Testis (tissue), 2 donors: ENCODE measurements at regions not wholly inside any gene's neighbourhood (a gene's known extent, or its start where the extent isn't known, plus 50 kb on each side); places are given as distances from the start of the nearest gene placed in this dataset.

Experiments used
- DNase-seq: peaks from one replicate; pipeline ENCODE4 v3.0.0-alpha.2; 2019
- H3K27ac ChIP-seq, 2 donors: fragments of 200-600 bp; sonication (generic); one replicate each; pipeline ENCODE4 v1.5.1; 2019
- H3K27me3 ChIP-seq: fragments of 200-600 bp; sonication (generic); one replicate; pipeline ENCODE4 v1.5.1; 2019
- H3K36me3 ChIP-seq: fragments of 200-600 bp; sonication (generic); one replicate; pipeline ENCODE4 v1.5.1; 2017; ENCODE audit warnings: low read depth; ENCODE audit errors: missing control alignments
- H3K4me1 ChIP-seq: fragments of 200-600 bp; sonication (generic); one replicate; pipeline ENCODE4 v1.5.1; 2019
- H3K4me3 ChIP-seq, 2 donors: fragments of 200-600 bp; sonication (generic); one replicate each; pipeline ENCODE4 v1.5.1; 2017 to 2019
- H3K9me3 ChIP-seq: fragments of 200-600 bp; sonication (generic); one replicate; pipeline ENCODE4 v1.5.1; 2017
- CTCF ChIP-seq, 3 experiments: fragments of 450-650 bp in 2 of 3; fragments of 200-600 bp in 1 of 3; sonication (generic) in 1 of 3; IDR thresholded peaks; one replicate each; pipeline ENCODE4 v1.5.1; 2016 to 2019; ENCODE audit warnings: antibody characterized with exemption in 3 of 3, mild to moderate bottlenecking in 2 of 3, moderate library complexity in 1 of 3
- POLR2A ChIP-seq: fragments of 450-650 bp; IDR thresholded peaks from one replicate; pipeline ENCODE4 v1.6.1; 2017; ENCODE audit warnings: antibody characterized with exemption, mild to moderate bottlenecking, moderate library complexity
- WGBS, 2 donors: methylation state at CpG; one replicate each; pipeline ENCODE4 v1.1.5; 2018; 5-methylcytosine and 5-hydroxymethylcytosine counted together
- intact Hi-C: fragments of 100-400 bp; cut with DNase I; formaldehyde crosslinking; loops from one replicate; pipeline ENCODE4 v1.15.1; 2023; ENCODE audit warnings: low total_unique reads

DNA sequence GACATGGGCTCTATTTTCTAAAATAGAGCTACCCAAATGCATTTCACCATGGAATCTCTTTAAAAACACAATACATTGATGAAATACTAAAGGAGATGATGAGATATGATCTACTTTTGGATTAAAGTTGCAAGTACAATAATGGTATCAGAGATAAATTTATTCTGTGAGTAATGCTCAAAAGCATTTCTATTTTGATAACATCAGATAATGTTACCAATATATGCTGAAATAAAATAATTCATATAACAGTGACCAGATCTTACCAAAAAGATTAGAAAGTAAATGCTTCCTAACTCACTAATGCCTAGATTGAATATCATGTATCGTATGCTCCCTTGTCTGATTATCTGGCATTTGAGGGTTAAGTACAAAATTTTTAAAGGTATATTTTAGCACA is 761.8 kb upstream of the ZNF608 start:
- Histone ChIP-seq H3K27me3 (no peaks in the 10 kb centered on the region), H3K4me1 (no peaks in the 10 kb centered on the region), H3K9me3 (no peaks in the 10 kb centered on the region), H3K27ac (no peak overlapping the region), H3K4me3 (no peak overlapping the region), H3K36me3 (no peaks in the 10 kb centered on the region)
- intact Hi-C loops, result no loop called here
- DNase-seq, result no peak
- TF ChIP-seq POLR2A, result no peak
- TF ChIP-seq CTCF (IDR thresholded peaks at IDR 0.05), result no peak
- 93 to 100% methylated on average over 1 of the region's 1 CpG for WGBS, 2 donors

DNA sequence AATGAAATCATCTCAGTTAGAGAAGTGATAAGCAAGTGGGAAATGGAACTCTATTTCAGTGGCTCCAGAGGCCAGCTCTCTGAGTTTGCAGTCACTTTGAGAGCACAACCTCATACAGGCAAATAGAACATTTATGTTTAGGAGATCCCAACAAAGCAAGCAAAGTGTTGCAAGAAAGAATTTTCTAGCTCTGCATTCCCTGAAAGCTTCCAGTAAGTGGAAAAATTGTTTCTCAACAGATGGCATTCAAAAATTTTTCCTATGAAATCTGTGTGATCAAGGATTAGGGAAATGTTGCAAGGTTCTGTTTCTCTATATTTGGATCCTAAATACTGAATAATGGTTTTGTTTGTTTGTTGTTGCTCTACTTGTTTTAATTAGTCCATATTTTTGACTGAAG is 764.2 kb upstream of the ZNF608 start:
- Histone ChIP-seq H3K27ac (no peak overlapping the region), H3K4me1 (no peaks in the 10 kb centered on the region), H3K4me3 (no peak overlapping the region), H3K36me3 (no peaks in the 10 kb centered on the region), H3K9me3 (no peaks in the 10 kb centered on the region), H3K27me3 (no peaks in the 10 kb centered on the region)
- no peak for DNase-seq
- intact Hi-C loops, result no loop called here
- TF ChIP-seq CTCF (IDR thresholded peaks at IDR 0.05) (no peak), POLR2A (no peak)

DNA sequence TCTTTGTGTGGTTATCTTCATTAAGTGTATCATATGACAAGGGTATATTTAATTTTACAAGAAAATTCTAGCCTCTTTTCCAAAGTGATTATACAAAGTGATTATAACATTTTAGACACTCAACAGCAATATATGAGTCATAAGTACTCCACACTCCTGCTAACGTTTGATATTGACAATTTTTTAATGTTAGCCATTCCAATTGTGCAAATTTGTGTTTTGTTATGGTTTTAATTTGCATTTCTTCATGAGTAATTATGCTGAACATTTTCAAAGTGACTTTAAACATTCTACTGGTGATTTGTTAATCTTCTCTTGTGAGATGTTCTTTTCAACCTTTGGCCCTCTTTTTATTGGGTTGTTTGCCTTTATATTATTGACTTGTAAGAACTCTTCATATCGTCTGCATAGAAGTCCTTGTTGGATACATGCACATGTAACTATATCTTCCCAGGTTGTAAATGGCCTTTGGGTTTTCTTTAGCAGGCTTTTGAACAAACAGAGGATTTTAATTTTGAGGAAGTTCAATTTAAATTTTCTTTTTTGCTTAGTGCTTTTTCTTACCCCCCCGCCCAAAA is 771.6 kb upstream of the ZNF608 start:
- DNase-seq, result no peak
- Histone ChIP-seq H3K4me1 (no peaks in the 10 kb centered on the region), H3K9me3 (no peaks in the 10 kb centered on the region), H3K27me3 (no peaks in the 10 kb centered on the region), H3K27ac (no peak overlapping the region), H3K36me3 (no peaks in the 10 kb centered on the region), H3K4me3 (no peak overlapping the region)
- no peak for TF ChIP-seq CTCF (IDR thresholded peaks at IDR 0.05)
- TF ChIP-seq POLR2A, result no peak
- intact Hi-C loops, result no loop called here
- WGBS, 2 donors, result 71 to 92% methylated on average over 3 of the region's 3 CpGs

GRCh38 chr5:125521289-125521688 is 774.9 kb upstream of the ZNF608 start:
- no peaks in the 10 kb centered on the region for H3K27me3 ChIP-seq
- no peaks in the 10 kb centered on the region for H3K36me3 ChIP-seq
- no peaks in the 10 kb centered on the region for H3K9me3 ChIP-seq
- intact Hi-C loops, result no loop called here
- no peak for DNase-seq
- WGBS, 2 donors, result 49 to 63% methylated on average over 1 of the region's 1 CpG
- no peak overlapping the region for H3K27ac ChIP-seq
- TF ChIP-seq CTCF (IDR thresholded peaks at IDR 0.05) (no peak), POLR2A (no peak)
- H3K4me1 ChIP-seq, result no peaks in the 10 kb centered on the region
- no peak overlapping the region for H3K4me3 ChIP-seq

DNA sequence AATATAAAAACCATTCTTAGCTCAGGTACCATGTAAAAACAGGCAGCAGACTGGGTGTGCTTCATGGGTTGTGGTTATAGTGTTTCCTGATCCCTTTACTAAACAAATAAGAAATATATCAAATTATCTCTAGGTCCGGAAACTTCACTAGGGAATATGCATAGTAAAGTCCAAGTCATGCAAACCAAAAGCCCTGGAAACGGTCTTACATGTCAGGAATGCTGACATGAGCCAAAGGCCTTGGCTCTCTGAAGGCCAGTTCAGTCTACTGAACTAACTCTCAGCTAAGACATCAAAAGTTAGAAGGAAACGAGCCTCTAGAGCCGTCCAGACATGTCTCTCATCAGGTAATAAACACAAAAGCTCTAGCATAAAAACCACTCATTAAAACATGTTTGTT is 778.9 kb upstream of the ZNF608 start:
- Histone ChIP-seq H3K27me3 (no peaks in the 10 kb centered on the region), H3K36me3 (no peaks in the 10 kb centered on the region), H3K4me1 (no peaks in the 10 kb centered on the region), H3K9me3 (no peaks in the 10 kb centered on the region), H3K4me3 (no peak overlapping the region), H3K27ac (no peak overlapping the region)
- TF ChIP-seq CTCF (IDR thresholded peaks at IDR 0.05), result no peak
- TF ChIP-seq POLR2A, result no peak
- WGBS, 2 donors, result 77 to 80% methylated on average over 4 of the region's 4 CpGs
- intact Hi-C loops, result no loop called here
- no peak for DNase-seq
